RPMI8226 (cell line): ENCODE measurements at regions not wholly inside any gene's neighbourhood (a gene's known extent, or its start where the extent isn't known, plus 50 kb on each side); places are given as distances from the start of the nearest gene placed in this dataset.
"Not testable (repeated sequence)": the region's sequence is repeated elsewhere in the genome, so short reads cannot be mapped to it uniquely, and the experiment has no call there.

Experiments
- DNase-seq: peaks from one replicate; pipeline ENCODE4 v3.0.0-alpha.2; 2015

- not testable (repeated sequence) for DNase-seq
Measured at GRCh38 chr2:113386780-113387433, 50.6 kb upstream of the ZNG1B start.

GRCh38 chr2:113379621-113380020 is 57.9 kb upstream of the ZNG1B start:
- DNase-seq, result not testable (repeated sequence)

- peak; percentile 15 for DNase-seq
Measured at GRCh38 chr2:113376913-113377445, 60.5 kb upstream of the ZNG1B start.

GRCh38 chr2:113376253-113376912 is 61.1 kb upstream of the ZNG1B start:
- peak; percentile 6 for DNase-seq

- DNase-seq, result not testable (repeated sequence)
Measured at GRCh38 chr2:113374857-113375256, 62.6 kb upstream of the ZNG1B start.

GRCh38 chr2:113372258-113372834 is 65.1 kb upstream of the ZNG1B start:
- DNase-seq, result not testable (repeated sequence)

- peak; percentile 74 for DNase-seq
Measured at GRCh38 chr2:113370478-113371091, 66.9 kb upstream of the ZNG1B start.

GRCh38 chr2:113370030-113370429 is 67.5 kb upstream of the ZNG1B start:
- DNase-seq, result no peak

GRCh38 chr2:113368581-113368980 is 68.9 kb upstream of the ZNG1B start:
- DNase-seq, result not testable (repeated sequence)

- not testable (repeated sequence) for DNase-seq
Measured at GRCh38 chr2:113366821-113367220, 70.7 kb upstream of the ZNG1B start.

GRCh38 chr2:113365791-113366190 is 71.7 kb upstream of the ZNG1B start:
- DNase-seq, result not testable (repeated sequence)

GRCh38 chr2:113365290-113365689 is 72.2 kb upstream of the ZNG1B start:
- DNase-seq, result not testable (repeated sequence)

GRCh38 chr2:113361051-113361450 is 76.4 kb upstream of the ZNG1B start:
- no peak for DNase-seq

GRCh38 chr2:113357071-113357470 is 78.3 kb upstream of the PAX8 start:
- DNase-seq, result no peak

GRCh38 chr2:113356284-113356683 is 77.6 kb upstream of the PAX8 start:
- not testable (repeated sequence) for DNase-seq

GRCh38 chr2:113355339-113356015 is 76.8 kb upstream of the PAX8 start:
- DNase-seq, result not testable (repeated sequence)

GRCh38 chr2:113351375-113352355 is 72.9 kb upstream of the PAX8 start:
- no peak for DNase-seq

GRCh38 chr2:113343800-113344199 is 65.1 kb upstream of the PAX8 start:
- DNase-seq, result not testable (repeated sequence)

GRCh38 chr2:113342650-113343049 is 63.9 kb upstream of the PAX8 start:
- no peak for DNase-seq

- DNase-seq, result not testable (repeated sequence)
Measured at GRCh38 chr2:113341870-113342253, 63.1 kb upstream of the PAX8 start.

GRCh38 chr2:113341191-113341869 is 62.6 kb upstream of the PAX8 start:
- no peak for DNase-seq
